OCI-LY3 (cell line): ENCODE measurements at regions not wholly inside any gene's neighbourhood (a gene's known extent, or its start where the extent isn't known, plus 50 kb on each side); places are given as distances from the start of the nearest gene placed in this dataset.

ENCODE experiments used
- CTCF ChIP-seq: fragments of 200-600, 300-600 bp; sonication (generic); IDR thresholded peaks from 2 replicates; pipeline ENCODE4 v1.5.1; 2014; ENCODE audit warnings: antibody characterized with exemption, low read length, low read depth
- EZH2phosphoT487 ChIP-seq: fragments of 200-600 bp; shearing (Covaris generic); IDR thresholded peaks from 2 replicates; pipeline ENCODE4 v1.6.1; 2018; ENCODE audit warnings: antibody characterized with exemption, mixed run types, low read depth

- TF ChIP-seq CTCF (no peak), EZH2phosphoT487 (no peak)
These were observed 442.3 kb upstream of the PFKP start for GRCh38 chr10:2625094-2625493.
